T-cell (primary cell): ENCODE measurements at regions not wholly inside any gene's neighbourhood (a gene's known extent, or its start where the extent isn't known, plus 50 kb on each side); places are given as distances from the start of the nearest gene placed in this dataset.

Experiments used
- ATAC-seq, 4 experiments: fragments of 200-7000 bp in 3 of 4; fragments of 150-1000 bp in 1 of 4; cut with Tn5 transposase; replicated peaks in 1 of 4; 1 replicate in 3 of 4; 2 replicates in 1 of 4; pipeline ENCODE4 v1.10.0; 2021; ENCODE audit warnings: moderate library complexity in 3 of 4, mild to moderate bottlenecking in 2 of 4, moderate number of reproducible peaks in 1 of 4
- CTCF ChIA-PET, 2 donors: fragments of 300-600 bp; sonication (Branson Sonifier 250); formaldehyde crosslinking; loops; one replicate each; lab custom pipeline; 2022; ENCODE audit warnings: antibody characterized with exemption in 2 of 2; lab: Charles Lee
- POLR2A ChIA-PET, 2 donors: fragments of 300-600 bp; sonication (Branson Sonifier 250); formaldehyde crosslinking; loops; one replicate each; lab custom pipeline; 2022; ENCODE audit warnings: antibody characterized with exemption in 2 of 2; lab: Charles Lee
- DNase-seq, 35 experiments: peaks; one replicate each; pipeline versions ENCODE4 v3.0.0 to v3.0.0-alpha.2; 2013 to 2023
- H3K27ac ChIP-seq: one replicate; pipeline ENCODE4 v1.5.1; 2013; ENCODE audit warnings: low read length
- H3K27me3 ChIP-seq, 2 experiments: replicated peaks in 1 of 2; 1 replicate in 1 of 2; 2 replicates in 1 of 2; pipeline versions ENCODE4 v1.6.1 to v1.7.0; 2013; ENCODE audit warnings: low read length in 1 of 2, mixed read lengths in 1 of 2; ENCODE audit not compliant: control insufficient read depth in 2 of 2, insufficient read depth in 2 of 2; ENCODE audit errors: extremely low read depth in 1 of 2
- H3K36me3 ChIP-seq, 2 donors: 1 replicate in 1 of 2; 2 replicates in 1 of 2; pipeline versions ENCODE4 v1.6.1 to v1.7.0; 2013; ENCODE audit warnings: low read length in 1 of 2; ENCODE audit not compliant: control insufficient read depth in 2 of 2, insufficient read depth in 1 of 2; ENCODE audit errors: extremely low read depth in 1 of 2
- H3K4me1 ChIP-seq, 2 experiments: 1 replicate in 1 of 2; 2 replicates in 1 of 2; pipeline versions ENCODE4 v1.6.1 to v1.7.0; 2013; ENCODE audit warnings: low read length in 2 of 2, mixed read lengths in 1 of 2; ENCODE audit not compliant: insufficient read depth in 2 of 2, control insufficient read depth in 1 of 2; ENCODE audit errors: extremely low read depth in 1 of 2
- H3K4me3 ChIP-seq, 2 donors: 1 replicate in 1 of 2; 2 replicates in 1 of 2; pipeline versions ENCODE4 v1.5.1 to v1.7.0; 2013; ENCODE audit warnings: mild to moderate bottlenecking in 2 of 2, low read length in 1 of 2, moderate library complexity in 1 of 2; ENCODE audit not compliant: control insufficient read depth in 1 of 2; ENCODE audit errors: extremely low read depth in 1 of 2
- H3K9me3 ChIP-seq: 2 replicates; pipeline ENCODE4 v1.7.0; 2013
- H3K27ac Mint-ChIP-seq, 2 donors: one replicate each; pipeline ENCODE4 v1.8.0; 2020 to 2021; ENCODE audit warnings: mild to moderate bottlenecking in 2 of 2, mixed read lengths in 2 of 2
- H3K27me3 Mint-ChIP-seq, 2 donors: one replicate each; pipeline ENCODE4 v1.8.0; 2021 to 2022; ENCODE audit warnings: mixed read lengths in 2 of 2
- H3K36me3 Mint-ChIP-seq: one replicate; pipeline ENCODE4 v1.8.0; 2021; ENCODE audit warnings: mixed read lengths
- H3K4me1 Mint-ChIP-seq, 3 donors: one replicate each; pipeline ENCODE4 v1.8.0; 2020 to 2022; ENCODE audit warnings: mixed read lengths in 3 of 3, mild to moderate bottlenecking in 1 of 3
- H3K4me3 Mint-ChIP-seq, 3 donors: one replicate each; pipeline ENCODE4 v1.8.0; 2020 to 2022; ENCODE audit warnings: mild to moderate bottlenecking in 3 of 3, mixed read lengths in 3 of 3, moderate library complexity in 3 of 3
- H3K9me3 Mint-ChIP-seq, 3 donors: one replicate each; pipeline ENCODE4 v1.8.0; 2020 to 2022; ENCODE audit warnings: mixed read lengths in 3 of 3
- WGBS: methylation state at CpG from one replicate; pipeline ENCODE4 v1.1.5; 2013; ENCODE audit warnings: missing lambda C conversion rate; ENCODE audit not compliant: insufficient coverage; 5-methylcytosine and 5-hydroxymethylcytosine counted together

DNA sequence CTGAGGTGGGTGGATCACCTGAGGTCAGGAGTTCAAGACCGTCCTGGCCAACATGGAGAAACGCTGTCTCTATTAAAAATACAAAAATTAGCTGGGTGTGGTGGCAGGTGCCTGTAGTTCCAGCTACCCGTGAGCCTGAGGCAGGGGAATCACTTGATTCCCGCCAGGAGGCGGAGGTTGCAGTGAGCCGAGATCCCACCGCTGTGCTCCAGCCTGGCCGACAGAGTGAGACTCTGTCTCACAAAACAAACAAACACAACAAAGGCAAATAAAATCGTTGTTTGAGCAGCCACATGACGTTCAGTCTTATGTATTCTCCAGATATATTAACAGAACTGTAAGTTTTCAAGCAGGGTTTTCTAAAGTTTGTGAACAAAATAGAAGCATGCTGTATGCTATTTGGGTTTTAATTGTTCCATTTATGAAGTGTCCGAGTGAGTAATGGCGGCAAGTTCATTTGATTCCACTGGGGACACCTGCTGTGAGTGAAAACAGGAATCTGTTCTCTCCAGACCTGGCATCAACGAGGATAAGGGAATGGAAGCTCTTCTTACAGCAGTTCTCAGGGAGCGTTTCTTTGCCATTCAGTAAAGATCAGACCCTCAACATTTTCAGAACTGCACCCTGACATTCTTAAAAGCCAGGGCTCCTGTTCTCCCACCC, 122.5 kb upstream of the PITRM1 start:
- no peaks in the 10 kb centered on the region for H3K9me3 ChIP-seq
- peaks cover 7 to 11% of the 10 kb centered on the region in 2 donors for H3K27me3 Mint-ChIP-seq
- no peak for ATAC-seq
- ChIA-PET CTCF (no interaction called here), POLR2A (no interaction called here)
- no peaks in the 10 kb centered on the region for H3K36me3 Mint-ChIP-seq
- peaks cover 0 to 7% of the 10 kb centered on the region in 2 experiments for H3K27me3 ChIP-seq
- no peaks in the 10 kb centered on the region for H3K9me3 Mint-ChIP-seq
- no peak overlapping the region for H3K27ac ChIP-seq
- H3K4me1 ChIP-seq: no peaks in the 10 kb centered on the region
- no peaks in the 10 kb centered on the region for H3K36me3 ChIP-seq
- no peak overlapping the region for H3K4me3 ChIP-seq
- WGBS: 71% methylated on average over 7 of the region's 14 CpGs
- no peak for DNase-seq
- H3K4me1 Mint-ChIP-seq: no peaks in the 10 kb centered on the region
- H3K27ac Mint-ChIP-seq: no peak overlapping the region
- no peak overlapping the region for H3K4me3 Mint-ChIP-seq

DNA sequence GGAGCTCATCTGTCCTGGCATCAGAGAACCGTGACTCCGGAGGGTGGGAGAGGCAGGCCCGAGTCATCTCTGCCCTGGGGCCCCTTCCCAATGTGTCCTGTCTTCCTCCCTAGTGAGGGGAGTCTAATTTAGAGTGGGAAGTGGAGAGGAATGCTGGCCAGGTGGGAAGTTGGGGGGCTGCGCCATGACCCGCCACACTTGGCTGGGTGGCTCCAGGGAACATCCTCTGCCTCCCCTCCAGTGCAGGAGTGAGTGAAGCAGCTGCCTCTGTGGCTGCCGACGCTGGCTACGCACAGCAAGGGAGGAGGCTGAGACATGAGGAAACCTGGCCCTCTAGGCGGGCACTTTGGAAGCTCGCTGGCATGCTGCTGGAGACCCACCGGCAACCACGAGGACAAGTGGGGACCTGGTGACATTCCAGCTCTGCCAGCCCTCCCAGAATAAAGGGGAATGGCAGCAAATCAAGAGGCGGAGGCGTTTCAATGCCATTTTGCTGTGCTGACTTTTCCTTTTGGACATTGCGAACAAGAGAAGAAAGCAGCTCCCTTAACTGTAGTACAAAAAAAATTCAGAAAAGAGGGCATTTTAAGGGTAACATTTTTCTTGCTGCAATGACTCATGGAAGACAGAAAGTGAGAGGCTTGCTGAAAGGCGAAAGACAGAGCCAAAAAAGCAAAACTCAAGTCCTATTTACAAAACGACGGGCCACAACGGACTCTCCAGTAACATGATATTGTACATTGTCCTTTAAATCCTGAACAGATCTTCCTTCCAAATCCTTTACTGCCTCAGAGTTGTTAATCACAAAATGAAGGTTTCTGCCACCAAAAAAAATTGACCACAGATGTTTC, 121.2 kb upstream of the PITRM1 start:
- DNase-seq (no peak), ATAC-seq (no peak)
- no peak overlapping the region for H3K4me3 Mint-ChIP-seq
- Histone ChIP-seq H3K27ac (no peak overlapping the region), H3K9me3 (no peaks in the 10 kb centered on the region), H3K27me3 (peaks cover 0 to 11% of the 10 kb centered on the region in 2 experiments), H3K4me1 (no peaks in the 10 kb centered on the region), H3K36me3 (no peaks in the 10 kb centered on the region), H3K4me3 (no peak overlapping the region)
- H3K27ac Mint-ChIP-seq: no peak overlapping the region
- ChIA-PET CTCF (no interaction called here), POLR2A (no interaction called here)
- peaks cover 7 to 11% of the 10 kb centered on the region in 2 donors for H3K27me3 Mint-ChIP-seq
- 92% methylated on average over 11 of the region's 19 CpGs for WGBS
- no peaks in the 10 kb centered on the region for H3K9me3 Mint-ChIP-seq
- no peaks in the 10 kb centered on the region for H3K4me1 Mint-ChIP-seq
- no peaks in the 10 kb centered on the region for H3K36me3 Mint-ChIP-seq

DNA sequence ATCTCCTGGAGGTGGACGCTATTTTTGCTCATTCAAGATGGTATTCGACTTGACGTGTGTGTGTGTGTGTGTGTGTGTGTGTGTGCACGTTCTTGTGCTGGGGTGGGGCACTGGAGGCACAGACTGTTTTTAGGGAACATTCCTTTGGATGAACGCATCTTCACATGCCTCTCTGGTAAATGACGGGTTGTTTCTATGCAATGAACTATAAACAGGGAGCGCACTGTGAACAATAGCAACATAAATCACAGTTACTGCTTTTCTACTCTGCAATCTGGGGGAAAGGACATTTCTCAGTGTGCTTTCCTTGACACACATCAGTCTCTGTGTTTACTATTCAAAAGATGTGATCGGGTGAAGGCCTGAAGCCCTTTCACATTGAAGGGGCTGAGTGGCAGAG, 120.1 kb upstream of the PITRM1 start:
- Histone ChIP-seq H3K4me1 (no peaks in the 10 kb centered on the region), H3K9me3 (no peaks in the 10 kb centered on the region), H3K4me3 (no peak overlapping the region), H3K27ac (no peak overlapping the region), H3K27me3 (peaks cover 0 to 20% of the 10 kb centered on the region in 2 experiments), H3K36me3 (no peaks in the 10 kb centered on the region)
- Mint-ChIP-seq H3K27me3 (peaks cover 7 to 11% of the 10 kb centered on the region in 2 donors), H3K9me3 (no peaks in the 10 kb centered on the region), H3K36me3 (no peaks in the 10 kb centered on the region), H3K27ac (no peak overlapping the region), H3K4me1 (no peaks in the 10 kb centered on the region), H3K4me3 (no peak overlapping the region)
- 96% methylated on average over 4 of the region's 8 CpGs for WGBS
- DNase-seq (no peak), ATAC-seq (no peak)
- POLR2A ChIA-PET: no interaction called here
- CTCF ChIA-PET: no interaction called here

DNA sequence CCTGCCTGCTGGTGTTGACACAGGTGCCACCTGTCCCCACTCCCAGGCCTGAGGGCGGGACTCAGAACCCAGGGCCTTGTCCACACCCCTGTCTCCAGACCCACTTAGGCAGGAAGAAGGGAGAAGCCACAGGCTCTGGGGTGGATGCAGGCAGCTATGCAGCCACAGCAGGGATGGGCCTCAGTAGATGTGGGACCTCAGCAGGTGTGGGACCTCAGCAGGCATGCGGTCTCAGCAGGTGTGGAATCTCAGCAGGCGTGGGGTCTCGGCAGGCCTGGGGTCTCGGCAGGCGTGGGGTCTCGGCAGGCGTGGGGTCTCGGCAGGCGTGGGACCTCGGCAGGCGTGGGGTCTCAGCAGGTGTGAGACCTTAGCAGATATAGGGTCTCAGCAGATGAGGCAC, 118.0 kb upstream of the PITRM1 start:
- Mint-ChIP-seq H3K27me3 (peaks cover 0 to 6% of the 10 kb centered on the region in 2 donors), H3K36me3 (no peaks in the 10 kb centered on the region), H3K27ac (no peak overlapping the region), H3K4me3 (no peak overlapping the region), H3K9me3 (no peaks in the 10 kb centered on the region), H3K4me1 (no peaks in the 10 kb centered on the region)
- Histone ChIP-seq H3K9me3 (no peaks in the 10 kb centered on the region), H3K27ac (no peak overlapping the region), H3K4me1 (no peaks in the 10 kb centered on the region), H3K4me3 (no peak overlapping the region), H3K36me3 (no peaks in the 10 kb centered on the region), H3K27me3 (peaks cover 0 to 19% of the 10 kb centered on the region in 2 experiments)
- POLR2A ChIA-PET: no interaction called here
- ATAC-seq (no peak), DNase-seq (no peak)
- CTCF ChIA-PET: no interaction called here
- 73% methylated on average over 11 of the region's 12 CpGs for WGBS

DNA sequence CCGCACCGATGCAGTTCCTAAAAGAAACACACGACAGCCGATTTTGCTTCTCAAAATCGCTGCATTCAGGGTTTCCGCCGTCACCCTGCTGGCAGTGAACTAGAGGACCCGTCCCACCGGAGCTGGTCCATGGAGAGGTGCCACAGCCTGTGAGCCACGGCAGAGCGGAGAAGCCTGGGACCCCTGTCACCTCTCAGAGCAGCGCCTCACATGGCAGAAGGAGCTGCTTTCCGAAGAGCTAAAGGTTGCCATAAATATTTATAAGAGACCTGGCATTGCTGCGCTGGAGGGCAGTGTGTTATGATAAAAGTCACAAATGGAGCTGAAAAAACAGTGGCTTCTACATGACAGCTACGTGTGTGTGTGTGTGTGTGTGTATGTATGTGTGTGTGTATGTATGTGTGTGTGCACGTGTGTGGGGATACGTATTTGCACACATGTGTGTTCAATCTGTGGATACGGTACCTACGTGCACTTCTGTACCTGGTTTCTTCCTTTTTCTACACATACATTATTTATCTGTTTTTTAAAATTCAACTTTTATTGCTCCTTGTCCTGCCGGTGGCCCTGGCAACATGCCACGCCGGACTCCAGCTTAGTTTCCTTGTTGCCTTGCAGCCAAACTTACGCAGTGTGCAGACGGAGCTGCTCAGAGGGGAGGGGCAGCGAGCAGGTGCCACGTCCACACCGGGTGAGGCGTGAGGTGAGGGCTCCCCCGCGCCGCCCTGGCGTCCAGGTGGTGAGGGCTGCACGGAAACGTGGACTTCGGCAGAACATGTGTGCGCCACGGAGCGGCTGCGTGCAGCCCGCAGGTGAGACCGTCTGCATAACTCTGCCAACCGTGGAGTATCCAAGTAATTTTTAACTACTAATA, 115.2 kb upstream of the PITRM1 start:
- Mint-ChIP-seq H3K27ac (no peak overlapping the region), H3K36me3 (no peaks in the 10 kb centered on the region), H3K4me1 (no peaks in the 10 kb centered on the region), H3K9me3 (no peaks in the 10 kb centered on the region), H3K27me3 (peaks cover 2% of the 10 kb centered on the region in 2 donors), H3K4me3 (no peak overlapping the region)
- DNase-seq: no peak
- 95% methylated on average over 32 of the region's 42 CpGs for WGBS
- CTCF ChIA-PET: interaction anchor here in 1 of 2 donors (0.5 kb wide), 1 partner anchor 22 kb away, joined by 3 read pairs; no protein-coding TSS in a partner anchor
- H3K36me3 ChIP-seq: no peaks in the 10 kb centered on the region
- H3K27me3 ChIP-seq: peaks cover 0 to 15% of the 10 kb centered on the region in 2 experiments
- no peak overlapping the region for H3K27ac ChIP-seq
- no peak for ATAC-seq
- no peaks in the 10 kb centered on the region for H3K4me1 ChIP-seq
- POLR2A ChIA-PET: no interaction called here
- no peaks in the 10 kb centered on the region for H3K9me3 ChIP-seq
- no peak overlapping the region for H3K4me3 ChIP-seq

DNA sequence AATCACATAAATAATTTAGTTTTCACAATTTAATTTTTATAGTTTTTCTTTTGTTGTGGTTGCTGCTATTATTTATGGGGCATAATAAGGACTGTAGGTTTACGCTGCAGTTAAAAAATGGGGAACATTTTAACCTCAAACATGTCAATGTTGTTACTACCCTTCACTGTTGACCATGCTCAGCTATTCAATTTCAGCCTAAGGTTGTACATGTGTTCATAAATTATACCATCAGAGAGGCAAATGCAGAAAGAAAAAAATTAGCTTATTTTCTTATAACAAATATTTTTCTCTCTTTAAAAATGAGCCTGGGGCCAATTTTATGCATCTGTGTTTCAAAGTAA, 110.1 kb upstream of the PITRM1 start:
- no peaks in the 10 kb centered on the region for H3K9me3 ChIP-seq
- H3K27ac ChIP-seq: no peak overlapping the region
- ChIA-PET CTCF (no interaction called here), POLR2A (no interaction called here)
- no CpG with 5 or more reads among the region's 1 CpG for WGBS
- DNase-seq: no peak
- H3K27ac Mint-ChIP-seq: no peak overlapping the region
- H3K4me1 Mint-ChIP-seq: no peaks in the 10 kb centered on the region
- peaks cover 0 to 10% of the 10 kb centered on the region in 2 experiments for H3K27me3 ChIP-seq
- H3K4me1 ChIP-seq: no peaks in the 10 kb centered on the region
- no peaks in the 10 kb centered on the region for H3K36me3 Mint-ChIP-seq
- H3K9me3 Mint-ChIP-seq: no peaks in the 10 kb centered on the region
- ATAC-seq: no peak
- no peak overlapping the region for H3K4me3 ChIP-seq
- H3K4me3 Mint-ChIP-seq: no peak overlapping the region
- H3K27me3 Mint-ChIP-seq: peaks cover 4 to 12% of the 10 kb centered on the region in 2 donors
- no peaks in the 10 kb centered on the region for H3K36me3 ChIP-seq
